NT2/D1 (cell line): ENCODE measurements at regions not wholly inside any gene's neighbourhood (a gene's known extent, or its start where the extent isn't known, plus 50 kb on each side); places are given as distances from the start of the nearest gene placed in this dataset.

ENCODE experiments used
- DNase-seq: peaks from one replicate; pipeline ENCODE4 v3.0.0-alpha.2; 2011; ENCODE audit warnings: low read depth, low spot score
- H3K27me3 ChIP-seq: 2 replicates; pipeline ENCODE4 v1.6.0; 2011; ENCODE audit warnings: mild to moderate bottlenecking; ENCODE audit not compliant: insufficient read length, insufficient read depth
- H3K36me3 ChIP-seq: 2 replicates; pipeline ENCODE4 v1.6.1; 2011; ENCODE audit warnings: mild to moderate bottlenecking, low read length, mixed read lengths; ENCODE audit not compliant: insufficient read depth, insufficient read length
- H3K4me1 ChIP-seq: 2 replicates; pipeline ENCODE4 v1.5.1; 2011; ENCODE audit not compliant: insufficient read depth, insufficient read length
- H3K4me3 ChIP-seq: 2 replicates; pipeline ENCODE4 v1.5.1; 2011; ENCODE audit warnings: low read depth; ENCODE audit not compliant: insufficient read length
- H3K9ac ChIP-seq: 2 replicates; pipeline ENCODE4 v1.6.0; 2011; ENCODE audit warnings: low read depth; ENCODE audit not compliant: insufficient read length
- H3K9me3 ChIP-seq: 2 replicates; pipeline ENCODE4 v1.5.1; 2011; ENCODE audit warnings: mild to moderate bottlenecking, low read length; ENCODE audit not compliant: insufficient read depth
- SUZ12 ChIP-seq: IDR thresholded peaks from 2 replicates; pipeline ENCODE4 v1.6.1; 2011; ENCODE audit not compliant: insufficient read length, insufficient read depth; ENCODE audit errors: extremely low read depth
- YY1 ChIP-seq: IDR thresholded peaks from 2 replicates; pipeline ENCODE4 v1.6.1; 2011; ENCODE audit not compliant: insufficient read length, insufficient read depth
- ZNF274 ChIP-seq: IDR thresholded peaks from 2 replicates; pipeline ENCODE4 v1.6.1; 2011; ENCODE audit warnings: mild to moderate bottlenecking, low read depth, low read length

- Histone ChIP-seq H3K4me1 (no peaks in the 10 kb centered on the region), H3K9ac (no peak overlapping the region), H3K27me3 (no peaks in the 10 kb centered on the region), H3K4me3 (no peak overlapping the region), H3K36me3 (no peaks in the 10 kb centered on the region), H3K9me3 (no peaks in the 10 kb centered on the region)
- TF ChIP-seq YY1 (no peak), ZNF274 (no peak), SUZ12 (no peak)
- DNase-seq, result no peak
Measured at GRCh38 chr16:64626776-64627175, 495.1 kb downstream of the CDH11 start.

GRCh38 chr16:64621616-64622015 lies 500.2 kb downstream of the CDH11 start:
- Histone ChIP-seq H3K9ac (no peak overlapping the region), H3K4me1 (no peaks in the 10 kb centered on the region), H3K27me3 (no peaks in the 10 kb centered on the region), H3K4me3 (no peak overlapping the region), H3K36me3 (no peaks in the 10 kb centered on the region), H3K9me3 (no peaks in the 10 kb centered on the region)
- DNase-seq, result no peak
- TF ChIP-seq SUZ12 (no peak), ZNF274 (no peak), YY1 (no peak)

GRCh38 chr16:64617836-64618476 lies 503.9 kb downstream of the CDH11 start:
- DNase-seq, result no peak
- no peak for TF ChIP-seq SUZ12
- TF ChIP-seq YY1, result no peak
- H3K36me3 ChIP-seq, result no peaks in the 10 kb centered on the region

GRCh38 chr16:64615630-64616280 lies 506.1 kb downstream of the CDH11 start:
- no peak for TF ChIP-seq SUZ12
- no peak for TF ChIP-seq YY1
- TF ChIP-seq ZNF274, result no peak
- no peaks in the 10 kb centered on the region for H3K36me3 ChIP-seq
- no peak overlapping the region for H3K4me3 ChIP-seq
- peak; percentile 79 for DNase-seq
- H3K9ac ChIP-seq, result no peak overlapping the region
- H3K9me3 ChIP-seq, result no peaks in the 10 kb centered on the region
- no peaks in the 10 kb centered on the region for H3K27me3 ChIP-seq
- H3K4me1 ChIP-seq, result peaks cover 2% of the 10 kb centered on the region

More at GRCh38 chr16:64617836-64618476, 503.9 kb downstream of the CDH11 start:
- Histone ChIP-seq H3K27me3 (no peaks in the 10 kb centered on the region), H3K4me1 (peaks cover 2% of the 10 kb centered on the region), H3K9ac (no peak overlapping the region), H3K4me3 (no peak overlapping the region), H3K9me3 (no peaks in the 10 kb centered on the region)

- Histone ChIP-seq H3K36me3 (no peaks in the 10 kb centered on the region), H3K9ac (no peak overlapping the region), H3K27me3 (no peaks in the 10 kb centered on the region), H3K4me3 (no peak overlapping the region), H3K4me1 (no peaks in the 10 kb centered on the region), H3K9me3 (peaks cover 2% of the 10 kb centered on the region; the same call in 1 of the 2 replicates)
- DNase-seq, result no peak
- TF ChIP-seq ZNF274 (no peak), YY1 (no peak), SUZ12 (no peak)
Measured at GRCh38 chr16:64596196-64596595, 525.7 kb downstream of the CDH11 start.

- TF ChIP-seq SUZ12, result no peak
- TF ChIP-seq ZNF274, result no peak
- TF ChIP-seq YY1, result no peak
- H3K9ac ChIP-seq, result no peak overlapping the region
- H3K36me3 ChIP-seq, result no peaks in the 10 kb centered on the region
- no peak for DNase-seq
- H3K27me3 ChIP-seq, result no peaks in the 10 kb centered on the region
- H3K4me3 ChIP-seq, result no peak overlapping the region
- H3K4me1 ChIP-seq, result no peaks in the 10 kb centered on the region
- H3K9me3 ChIP-seq, result peaks cover 11% of the 10 kb centered on the region; the same call in 1 of the 2 replicates
Measured at GRCh38 chr16:64590513-64590912, 531.4 kb downstream of the CDH11 start.

- Histone ChIP-seq H3K9ac (no peak overlapping the region), H3K4me1 (no peaks in the 10 kb centered on the region), H3K36me3 (no peaks in the 10 kb centered on the region), H3K4me3 (no peak overlapping the region), H3K27me3 (no peaks in the 10 kb centered on the region), H3K9me3 (peaks cover 11% of the 10 kb centered on the region; the same call in 1 of the 2 replicates)
- TF ChIP-seq ZNF274, result no peak
- no peak for DNase-seq
Measured at GRCh38 chr16:64589836-64590235, 532.0 kb downstream of the CDH11 start.
